GM23338 (cell line): ENCODE measurements at regions not wholly inside any gene's neighbourhood (a gene's known extent, or its start where the extent isn't known, plus 50 kb on each side); places are given as distances from the start of the nearest gene placed in this dataset.

ENCODE experiments used
- ATAC-seq: fragments of 200-7000 bp; cut with Tn5 transposase; 3 replicates; pipeline ENCODE4 v1.9.1; 2020
- DNase-seq: peaks from one replicate; pipeline ENCODE4 v3.0.0-alpha.2; 2015; ENCODE audit warnings: low spot score
- H2AFZ ChIP-seq: fragments of 200-600 bp; sonication (generic); 2 replicates; pipeline ENCODE4 v1.8.0; 2016; ENCODE audit warnings: antibody characterized with exemption, mild to moderate bottlenecking, moderate library complexity
- H3F3A ChIP-seq: fragments of 200-600 bp; sonication (generic); replicated peaks from 2 replicates; pipeline ENCODE4 v1.8.0; 2017; ENCODE audit warnings: antibody characterized with exemption, mixed run types, low read depth
- H3K27ac ChIP-seq: fragments of 200-600 bp; sonication (generic); 2 replicates; pipeline ENCODE4 v1.6.1; 2016; ENCODE audit warnings: low read depth
- H3K27me3 ChIP-seq: fragments of 200-600 bp; sonication (generic); 2 replicates; pipeline ENCODE4 v1.8.0; 2016; ENCODE audit warnings: mild to moderate bottlenecking, mixed run types, moderate library complexity; ENCODE audit not compliant: insufficient read depth
- H3K36me3 ChIP-seq: fragments of 200-600 bp; sonication (generic); 2 replicates; pipeline ENCODE4 v1.8.0; 2016; ENCODE audit warnings: mild to moderate bottlenecking; ENCODE audit not compliant: insufficient read depth
- H3K4me1 ChIP-seq: fragments of 200-600 bp; sonication (generic); 2 replicates; pipeline ENCODE4 v1.8.0; 2016; ENCODE audit warnings: mild to moderate bottlenecking, moderate library complexity; ENCODE audit not compliant: insufficient read depth
- H3K4me2 ChIP-seq: fragments of 200-600 bp; sonication (generic); 2 replicates; pipeline ENCODE4 v1.7.1; 2017; ENCODE audit warnings: mixed run types
- H3K4me3 ChIP-seq: fragments of 200-600 bp; sonication (generic); 2 replicates; pipeline ENCODE4 v1.6.1; 2016; ENCODE audit warnings: mixed run types
- H3K79me2 ChIP-seq: fragments of 200-600 bp; sonication (generic); replicated peaks from 2 replicates; pipeline ENCODE4 v1.8.0; 2017; ENCODE audit warnings: mild to moderate bottlenecking; ENCODE audit not compliant: insufficient read depth
- H3K9me2 ChIP-seq: fragments of 200-600 bp; sonication (generic); 2 replicates; pipeline ENCODE4 v1.8.0; 2017; ENCODE audit not compliant: insufficient read depth
- H4K20me1 ChIP-seq: fragments of 200-600 bp; sonication (generic); replicated peaks from 2 replicates; pipeline ENCODE4 v1.8.0; 2017; ENCODE audit warnings: mild to moderate bottlenecking; ENCODE audit not compliant: insufficient read depth
- H3K27ac Mint-ChIP-seq: 2 replicates; pipeline ENCODE4 v1.8.0; 2020; ENCODE audit warnings: inconsistent platforms, mild to moderate bottlenecking, moderate library complexity, mixed read lengths
- H3K27me3 Mint-ChIP-seq: 3 replicates; pipeline ENCODE4 v1.8.0; 2022; ENCODE audit warnings: low read depth, mild to moderate bottlenecking, moderate library complexity, mixed read lengths, inconsistent platforms; ENCODE audit not compliant: insufficient read depth, poor library complexity
- H3K36me3 Mint-ChIP-seq: 3 replicates; pipeline ENCODE4 v1.8.0; 2021; ENCODE audit warnings: low read depth, mild to moderate bottlenecking, inconsistent platforms, moderate library complexity, mixed read lengths
- H3K4me1 Mint-ChIP-seq: 3 replicates; pipeline ENCODE4 v1.8.0; 2020; ENCODE audit warnings: mild to moderate bottlenecking, inconsistent platforms, mixed read lengths
- H3K4me3 Mint-ChIP-seq: 3 replicates; pipeline ENCODE4 v1.8.0; 2021; ENCODE audit warnings: moderate library complexity, mild to moderate bottlenecking, inconsistent platforms, mixed read lengths
- H3K9me3 Mint-ChIP-seq: 3 replicates; pipeline ENCODE4 v1.8.0; 2020; ENCODE audit warnings: moderate library complexity, mild to moderate bottlenecking, inconsistent platforms, mixed read lengths
- CTCF ChIP-seq, 2 experiments: fragments of 200-600 bp in 1 of 2; sonication (generic) in 1 of 2; conservative IDR thresholded peaks; 2 replicates each; pipeline versions ENCODE4 v1.5.1 to v1.6.1; 2016 to 2017; ENCODE audit warnings: antibody characterized with exemption in 2 of 2, low read depth in 2 of 2, mild to moderate bottlenecking in 2 of 2, moderate library complexity in 1 of 2
- JUNB ChIP-seq: IDR thresholded peaks from one replicate; pipeline ENCODE4 v1.6.1; 2016; ENCODE audit warnings: antibody characterized with exemption; ENCODE audit not compliant: unreplicated experiment
- NANOG ChIP-seq: IDR thresholded peaks from 2 replicates; pipeline ENCODE4 v1.6.1; 2016; ENCODE audit warnings: antibody characterized with exemption, borderline replicate concordance
- POLR2AphosphoS5 ChIP-seq: IDR thresholded peaks from 2 replicates; pipeline ENCODE4 v1.6.1; 2016; ENCODE audit warnings: antibody characterized with exemption, low read depth
- REST ChIP-seq: IDR thresholded peaks from one replicate; pipeline ENCODE4 v1.6.1; 2018; ENCODE audit warnings: antibody characterized with exemption; ENCODE audit not compliant: unreplicated experiment
- ZNF114 ChIP-seq: fragments of 250-450 bp; sonication (Bioruptor Pico); IDR thresholded peaks from 2 replicates; pipeline ENCODE4 v1.5.0; 2020; ENCODE audit warnings: mild to moderate bottlenecking, moderate library complexity
- ZNF331 ChIP-seq: fragments of 250-450 bp; sonication (Bioruptor Pico); IDR thresholded peaks from 2 replicates; pipeline ENCODE4 v1.5.0; 2020; ENCODE audit warnings: low read depth, mild to moderate bottlenecking, moderate library complexity
- ZNF462 ChIP-seq: fragments of 250-450 bp; sonication (Bioruptor Pico); IDR thresholded peaks from 2 replicates; pipeline ENCODE4 v1.5.0; 2020; ENCODE audit warnings: mild to moderate bottlenecking, moderate library complexity

- no peak overlapping the region for H2AFZ ChIP-seq
- H3K4me2 ChIP-seq: peak overlapping the region; percentile 8; the same call in 1 of the 2 replicates
- Mint-ChIP-seq H3K4me1 (peaks cover 48% of the 10 kb centered on the region), H3K9me3 (peaks cover 2% of the 10 kb centered on the region; the same call in 1 of the 3 replicates), H3K27me3 (peaks cover 1% of the 10 kb centered on the region), H3K36me3 (peaks cover 6% of the 10 kb centered on the region; the same call in 2 of the 3 replicates), H3K4me3 (no peak overlapping the region), H3K27ac (peak overlapping the region; percentile 90)
- no peaks in the 10 kb centered on the region for H3K27me3 ChIP-seq
- no peak for DNase-seq
- H3K36me3 ChIP-seq: no peaks in the 10 kb centered on the region
- H3K4me3 ChIP-seq: no peak overlapping the region
- no peak for ATAC-seq
- H3K27ac ChIP-seq: peak overlapping the region; percentile 84; the same call in 1 of the 2 replicates
- H4K20me1 ChIP-seq: no peaks in the 10 kb centered on the region
- no peaks in the 10 kb centered on the region for H3K79me2 ChIP-seq
- TF ChIP-seq CTCF (conservative IDR thresholded peaks at IDR 0.05; ENCODE audit: low read depth in 2 of 2) (no peak), ZNF462 (no peak), POLR2AphosphoS5 (no peak), JUNB (no peak), NANOG (no peak), ZNF114 (CRISPR knock-in tag) (no peak), REST (no peak), ZNF331 (no peak)
- H3K9me2 ChIP-seq: peaks cover 11% of the 10 kb centered on the region; the same call in 1 of the 2 replicates
- H3F3A ChIP-seq: peaks cover 13% of the 10 kb centered on the region
- H3K4me1 ChIP-seq: peaks cover 46% of the 10 kb centered on the region
Observed at GRCh38 chr2:12081481-12082210, 335.2 kb downstream of the LPIN1 start.
